GM18868 (cell line): ENCODE measurements at regions not wholly inside any gene's neighbourhood (a gene's known extent, or its start where the extent isn't known, plus 50 kb on each side); places are given as distances from the start of the nearest gene placed in this dataset.

ENCODE experiments used
- ATAC-seq: cut with Tn5 transposase; IDR thresholded peaks from one replicate; pipeline ENCODE4 v1.9.1; 2021; ENCODE audit warnings: mild to moderate bottlenecking, moderate library complexity; ENCODE audit not compliant: unreplicated experiment

- ATAC-seq, result no peak
Measured at GRCh38 chr2:45084361-45085020, 75.2 kb upstream of the SIX2 start.

- ATAC-seq, result no peak
Measured at GRCh38 chr2:45083175-45083574, 73.9 kb upstream of the SIX2 start.

GRCh38 chr2:45074713-45075112, 65.5 kb upstream of the SIX2 start:
- no peak for ATAC-seq

- ATAC-seq, result no peak
Measured at GRCh38 chr2:45072862-45073237, 63.6 kb upstream of the SIX2 start.

- ATAC-seq, result no peak
Measured at GRCh38 chr2:45072064-45072861, 63.0 kb upstream of the SIX2 start.

- no peak for ATAC-seq
Measured at GRCh38 chr2:45070113-45070652, 60.9 kb upstream of the SIX2 start.

- no peak for ATAC-seq
Measured at GRCh38 chr2:45069684-45070083, 60.4 kb upstream of the SIX2 start.

GRCh38 chr2:45068571-45069140, 59.4 kb upstream of the SIX2 start:
- no peak for ATAC-seq

- ATAC-seq, result no peak
Measured at GRCh38 chr2:45067859-45068570, 58.8 kb upstream of the SIX2 start.
